K562 (cell line): ENCODE measurements at regions not wholly inside any gene's neighbourhood (a gene's known extent, or its start where the extent isn't known, plus 50 kb on each side); places are given as distances from the start of the nearest gene placed in this dataset.

ENCODE experiments used
- CHD7 ChIP-seq: fragments of 200-600 bp; sonication (generic); IDR thresholded peaks from one replicate; pipeline ENCODE4 v1.6.1; 2012; ENCODE audit warnings: mild to moderate bottlenecking, low read depth, low read length, inconsistent platforms
- ELF1 ChIP-seq: fragments of 200-800 bp; sonication (Bioruptor generic); IDR thresholded peaks from 2 replicates; pipeline ENCODE4 v1.6.1; 2016; ENCODE audit warnings: missing genetic modification characterization, missing compliant biosample characterization
- ELF2 ChIP-seq: fragments of 250-450 bp; sonication (Bioruptor Pico); IDR thresholded peaks from 2 replicates; pipeline ENCODE4 v1.5.0; 2021; ENCODE audit warnings: mild to moderate bottlenecking
- FOXJ2 ChIP-seq: fragments of 200-800 bp; sonication (Bioruptor generic); IDR thresholded peaks from 2 replicates; pipeline ENCODE4 v1.6.1; 2016; ENCODE audit warnings: missing genetic modification characterization, missing compliant biosample characterization
- HSF4 ChIP-seq: fragments of 250-450 bp; sonication (Bioruptor Pico); IDR thresholded peaks from 2 replicates; pipeline ENCODE4 v2.1.2; 2022; ENCODE audit warnings: mild to moderate bottlenecking, moderate library complexity, borderline replicate concordance
- ILK ChIP-seq: fragments of 450-650 bp; IDR thresholded peaks from 2 replicates; pipeline ENCODE4 v1.6.1; 2016; ENCODE audit warnings: missing genetic modification characterization, low read depth, mild to moderate bottlenecking, missing compliant biosample characterization, moderate library complexity, borderline replicate concordance
- NFXL1 ChIP-seq: fragments of 450-650 bp; formaldehyde crosslinking; IDR thresholded peaks from 2 replicates; pipeline ENCODE4 v1.4.0; 2021; ENCODE audit warnings: mild to moderate bottlenecking
- YBX1 ChIP-seq: fragments of 450-650 bp; IDR thresholded peaks from 2 replicates; pipeline ENCODE4 v1.7.1; 2016; ENCODE audit warnings: mild to moderate bottlenecking
- ZNF436 ChIP-seq: fragments of 250-450, 450-650 bp; sonication (Bioruptor Pico); formaldehyde crosslinking; IDR thresholded peaks from 2 replicates; pipeline ENCODE4 v1.7.0; 2020; ENCODE audit warnings: mild to moderate bottlenecking

DNA sequence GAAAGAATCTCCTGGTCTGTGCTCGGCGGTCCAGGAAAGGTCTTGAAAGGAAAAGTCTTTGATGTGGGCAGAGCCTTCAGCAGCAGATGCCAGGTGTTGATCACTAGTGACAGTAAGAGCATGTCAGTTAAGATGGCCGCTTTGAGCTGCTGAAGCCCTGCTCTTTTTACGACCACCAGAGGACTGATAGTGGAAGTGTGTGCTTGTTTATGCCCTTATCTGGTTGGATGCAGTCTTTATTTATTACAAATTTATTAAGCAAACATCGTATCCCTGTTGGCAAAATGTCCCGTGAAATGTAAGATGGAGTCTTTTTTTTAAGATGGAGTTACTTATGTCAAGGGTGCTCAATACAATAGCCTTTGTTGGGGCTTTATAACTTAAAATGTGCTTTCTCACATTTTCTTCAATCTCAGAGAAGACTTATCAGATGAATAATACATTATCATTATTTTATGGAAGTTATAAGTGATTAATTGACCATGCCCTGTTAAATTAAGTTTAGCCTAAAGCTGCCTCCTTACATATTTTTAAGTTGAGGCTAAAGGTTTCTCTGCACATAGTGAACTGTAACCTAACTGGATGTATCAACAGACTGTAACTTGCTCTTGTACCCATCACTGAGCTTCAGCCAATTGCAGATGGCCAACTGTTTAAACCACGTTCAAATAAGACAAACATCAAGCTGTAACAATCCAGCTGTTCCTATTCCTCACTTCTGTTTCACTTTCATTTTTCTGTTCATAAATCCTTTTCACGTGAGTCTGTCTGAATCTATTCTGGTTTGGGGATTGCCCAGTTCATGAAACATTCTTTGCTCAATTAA lies 97.4 kb upstream of the PIK3CG start (continued):
- no peak for TF ChIP-seq CHD7
- TF ChIP-seq FOXJ2 (tag): peak; percentile 82
- no peak for TF ChIP-seq YBX1
- peak; percentile 84 for TF ChIP-seq ILK (tag)
- no peak for TF ChIP-seq ZNF436 (CRISPR knock-in tag)
- TF ChIP-seq ELF2 (CRISPR knock-in tag): peak; percentile 84
- TF ChIP-seq ELF1 (tag): peak; percentile 14; the same call in 1 of the 2 replicates
- peak; percentile 95 for TF ChIP-seq NFXL1
- TF ChIP-seq HSF4: peak; percentile 88; the same call in 1 of the 2 replicates
